ENCODE measurements at regions not wholly inside any gene's neighbourhood (a gene's known extent, or its start where the extent isn't known, plus 50 kb on each side); places are given as distances from the start of the nearest gene placed in this dataset.

DNA sequence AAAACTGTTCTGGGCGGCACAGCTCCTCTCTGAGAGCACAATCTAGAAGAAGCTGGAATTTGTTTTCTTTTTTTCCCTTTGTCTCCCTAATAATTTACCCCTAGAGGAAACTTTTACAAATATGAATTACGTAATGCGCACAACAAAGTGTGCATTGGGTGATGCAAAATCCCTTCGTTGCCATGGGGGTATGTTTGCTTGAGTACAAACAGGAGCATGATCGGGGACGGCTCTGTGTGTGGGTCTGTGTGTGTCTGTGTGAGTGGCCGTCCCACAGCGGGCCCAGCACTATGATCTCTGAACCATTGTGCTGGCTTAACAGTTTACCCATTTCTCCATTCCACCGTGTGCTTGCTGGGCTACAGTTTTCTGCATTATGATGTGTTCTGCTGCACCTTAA is 278.2 kb downstream of the CDC5L start:
- no peaks in the 10 kb centered on the region for H3K36me3 Mint-ChIP-seq
- no peaks in the 10 kb centered on the region for H3K36me3 ChIP-seq (ENCODE audit: insufficient read depth, low read length)
- CTCF ChIA-PET, result interaction anchor here (1.4 kb wide), 1 partner anchor 10 kb away, joined by 6 read pairs; no protein-coding TSS in a partner anchor

DNA sequence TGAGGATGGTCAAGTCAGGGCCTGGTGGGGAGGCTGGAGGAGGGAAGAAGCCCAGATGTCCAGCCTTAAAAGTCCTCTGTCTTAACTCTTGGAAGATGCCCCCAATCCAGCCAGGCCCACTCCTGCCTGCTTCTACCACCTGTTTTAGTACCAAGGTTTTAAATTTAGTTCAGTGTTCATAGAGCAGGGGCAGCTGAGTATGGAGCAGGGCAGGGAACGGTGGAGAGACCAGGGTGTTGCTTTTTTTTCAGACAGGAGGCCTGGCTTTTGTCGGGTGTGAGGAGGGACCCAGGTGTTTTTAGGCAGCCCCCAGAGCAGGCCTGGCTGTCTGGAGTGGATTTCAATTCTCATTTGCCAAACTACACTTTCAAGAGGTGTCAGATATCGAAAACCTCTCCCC is 278.8 kb downstream of the CDC5L start:
- Mint-ChIP-seq H3K4me1 (no peaks in the 10 kb centered on the region), H3K36me3 (no peaks in the 10 kb centered on the region), H3K27ac (no peak overlapping the region), H3K4me3 (no peak overlapping the region), H3K9me3 (no peaks in the 10 kb centered on the region), H3K27me3 (peaks cover 4 to 8% of the 10 kb centered on the region in 2 donors)
- Histone ChIP-seq H3K4me1 (ENCODE audit: insufficient read depth, low read length) (no peaks in the 10 kb centered on the region), H3K27me3 (ENCODE audit: insufficient read depth, low read length, poor library complexity, severe bottlenecking) (no peaks in the 10 kb centered on the region), H3K36me3 (ENCODE audit: insufficient read depth, low read length) (no peaks in the 10 kb centered on the region), H3K9me3 (ENCODE audit: low read length) (no peaks in the 10 kb centered on the region), H3K27ac (ENCODE audit: low read depth, low read length) (no peak overlapping the region), H3K4me3 (ENCODE audit: low read length) (no peak overlapping the region)
- ChIA-PET CTCF (interaction anchor here (1.3 kb wide), 1 partner anchor 1048 kb away, joined by 4 read pairs; no protein-coding TSS in a partner anchor), POLR2A (no interaction called here)
- no peak for DNase-seq

More for the DNA sequence above, 278.2 kb downstream of the CDC5L start:
- no peak for DNase-seq
- Mint-ChIP-seq H3K27ac (no peak overlapping the region), H3K4me3 (no peak overlapping the region), H3K27me3 (peaks cover 4 to 6% of the 10 kb centered on the region in 2 donors), H3K4me1 (no peaks in the 10 kb centered on the region), H3K9me3 (no peaks in the 10 kb centered on the region)
- POLR2A ChIA-PET, result no interaction called here
- Histone ChIP-seq H3K27me3 (ENCODE audit: insufficient read depth, low read length, poor library complexity, severe bottlenecking) (no peaks in the 10 kb centered on the region), H3K27ac (ENCODE audit: low read depth, low read length) (no peak overlapping the region), H3K4me1 (ENCODE audit: insufficient read depth, low read length) (no peaks in the 10 kb centered on the region), H3K9me3 (ENCODE audit: low read length) (no peaks in the 10 kb centered on the region), H3K4me3 (ENCODE audit: low read length) (no peak overlapping the region)

DNA sequence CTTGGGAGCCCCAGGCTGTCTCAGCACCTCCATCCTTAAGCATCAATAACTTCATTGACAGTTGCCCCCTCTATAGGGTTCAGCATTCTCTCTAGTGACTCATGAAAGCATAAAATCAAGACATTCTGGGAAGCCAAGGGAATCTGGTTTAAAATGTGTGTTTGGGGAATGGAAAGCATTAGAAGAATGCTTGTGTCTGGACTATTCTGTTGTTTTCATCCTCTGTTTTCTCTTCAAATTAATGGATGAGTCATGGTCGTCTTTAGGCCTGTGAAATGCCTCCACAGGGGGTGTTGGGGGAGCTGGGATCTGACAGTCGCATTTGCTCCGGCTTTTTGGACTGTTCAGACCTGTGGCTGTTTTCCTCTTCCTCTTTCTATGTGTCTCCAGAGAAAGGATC is 279.7 kb downstream of the CDC5L start:
- POLR2A ChIA-PET, result no interaction called here
- Mint-ChIP-seq H3K36me3 (no peaks in the 10 kb centered on the region), H3K4me1 (no peaks in the 10 kb centered on the region), H3K4me3 (no peak overlapping the region), H3K27ac (peak overlapping the region in 1 of 8 donors; percentile 11), H3K9me3 (no peaks in the 10 kb centered on the region), H3K27me3 (peaks cover 8 to 9% of the 10 kb centered on the region in 2 donors)
- CTCF ChIA-PET, result interaction anchor here (0.9 to 1.3 kb wide), 2 partner anchors 12 to 1047 kb away, joined by 4 to 5 read pairs; no protein-coding TSS in a partner anchor
- H3K27me3 ChIP-seq (ENCODE audit: insufficient read depth, low read length, poor library complexity, severe bottlenecking), result no peaks in the 10 kb centered on the region
- no peak overlapping the region for H3K4me3 ChIP-seq (ENCODE audit: low read length)
- H3K4me1 ChIP-seq (ENCODE audit: insufficient read depth, low read length), result no peaks in the 10 kb centered on the region
- no peak overlapping the region for H3K27ac ChIP-seq (ENCODE audit: low read depth, low read length)
- no peaks in the 10 kb centered on the region for H3K36me3 ChIP-seq (ENCODE audit: insufficient read depth, low read length)
- no peak for DNase-seq
- no peaks in the 10 kb centered on the region for H3K9me3 ChIP-seq (ENCODE audit: low read length)

DNA sequence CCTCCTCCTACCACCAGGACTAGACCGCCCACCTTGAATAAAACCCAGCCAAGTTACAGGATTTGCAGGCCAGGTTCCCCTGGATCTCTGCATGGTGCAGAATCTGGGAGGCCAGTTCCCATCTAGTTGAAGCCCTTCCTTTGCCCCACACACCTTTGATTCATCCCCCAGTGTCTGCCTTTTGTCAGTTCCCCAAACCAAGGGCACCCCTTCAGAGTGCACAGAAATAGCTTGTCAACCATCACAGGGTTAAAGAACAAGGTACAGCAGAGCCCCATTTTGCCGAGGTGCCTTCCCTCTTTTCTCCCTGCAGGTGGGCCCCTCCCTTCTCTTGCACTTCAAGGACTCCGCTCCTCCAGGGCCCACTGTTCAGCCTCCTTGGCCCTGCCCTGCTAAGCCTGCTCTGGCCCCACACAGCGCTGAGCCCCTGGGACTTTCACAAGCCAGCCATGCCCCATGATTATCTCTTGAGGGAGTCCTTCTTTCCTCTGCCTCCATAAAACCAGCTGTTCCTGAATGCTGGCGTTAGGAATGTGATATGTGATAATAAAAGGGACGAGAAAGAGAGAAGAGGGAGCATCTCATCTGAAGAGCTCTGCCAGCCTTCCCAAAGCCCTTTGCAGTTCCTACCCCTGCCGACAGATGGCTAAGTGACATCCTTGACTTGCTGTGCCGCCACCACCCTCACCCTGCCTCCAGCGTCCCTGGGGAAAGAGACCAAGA is 280.3 kb downstream of the CDC5L start:
- POLR2A ChIA-PET, result no interaction called here

DNA sequence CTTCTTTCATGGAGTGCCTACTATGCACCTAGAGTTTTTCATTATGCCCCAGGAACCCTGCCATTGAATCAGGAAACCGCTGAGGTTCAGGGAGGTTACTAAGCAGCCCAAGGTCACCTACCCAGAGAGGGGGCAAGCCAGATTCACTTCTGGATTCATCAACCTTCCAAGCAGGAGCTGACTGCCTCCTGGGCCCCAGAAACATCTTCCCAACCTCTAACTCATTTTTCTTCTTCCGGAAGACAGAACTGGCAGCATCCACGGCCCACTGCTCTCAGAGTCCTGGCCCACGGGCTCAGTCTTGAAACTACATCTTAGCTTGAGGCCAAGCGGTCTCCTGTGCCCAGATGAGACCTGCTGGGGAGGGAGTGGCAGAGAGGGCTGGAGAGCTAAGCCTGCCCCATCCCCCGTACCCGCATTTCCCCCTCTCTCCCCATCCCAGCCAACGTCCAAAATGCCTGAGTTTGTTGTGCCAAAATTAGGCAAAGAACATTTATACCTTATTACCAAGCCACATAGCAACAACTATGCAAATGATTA is 281.0 kb downstream of the CDC5L start:
- Mint-ChIP-seq H3K27me3 (peaks cover 10 to 18% of the 10 kb centered on the region in 2 donors), H3K9me3 (no peaks in the 10 kb centered on the region), H3K4me1 (no peaks in the 10 kb centered on the region), H3K27ac (peak overlapping the region in 1 of 8 donors; percentile 11), H3K36me3 (no peaks in the 10 kb centered on the region), H3K4me3 (no peak overlapping the region)
- no peaks in the 10 kb centered on the region for H3K27me3 ChIP-seq (ENCODE audit: insufficient read depth, low read length, poor library complexity, severe bottlenecking)
- H3K27ac ChIP-seq (ENCODE audit: low read depth, low read length), result no peak overlapping the region
- H3K9me3 ChIP-seq (ENCODE audit: low read length), result no peaks in the 10 kb centered on the region
- no peaks in the 10 kb centered on the region for H3K4me1 ChIP-seq (ENCODE audit: insufficient read depth, low read length)
- CTCF ChIA-PET, result interaction anchor here (0.9 to 1.0 kb wide), 2 partner anchors 11 to 12 kb away, joined by 4 read pairs; no protein-coding TSS in a partner anchor
- H3K36me3 ChIP-seq (ENCODE audit: insufficient read depth, low read length), result no peaks in the 10 kb centered on the region
- no peak overlapping the region for H3K4me3 ChIP-seq (ENCODE audit: low read length)
- no peak for DNase-seq
- POLR2A ChIA-PET, result no interaction called here

More for the DNA sequence above, 280.3 kb downstream of the CDC5L start:
- no peaks in the 10 kb centered on the region for H3K27me3 ChIP-seq (ENCODE audit: insufficient read depth, low read length, poor library complexity, severe bottlenecking)
- no peak overlapping the region for H3K27ac ChIP-seq (ENCODE audit: low read depth, low read length)
- H3K4me1 Mint-ChIP-seq, result no peaks in the 10 kb centered on the region
- H3K36me3 Mint-ChIP-seq, result no peaks in the 10 kb centered on the region
- peak in 1 of 5 donors; percentile 4 for DNase-seq
- no peaks in the 10 kb centered on the region for H3K9me3 ChIP-seq (ENCODE audit: low read length)
- H3K27ac Mint-ChIP-seq, result no peak overlapping the region
- no peaks in the 10 kb centered on the region for H3K4me1 ChIP-seq (ENCODE audit: insufficient read depth, low read length)
- no peak overlapping the region for H3K4me3 Mint-ChIP-seq
- CTCF ChIA-PET, result interaction anchor here (0.9 to 1.0 kb wide), 2 partner anchors 10 to 12 kb away, joined by 4 read pairs; no protein-coding TSS in a partner anchor
- H3K27me3 Mint-ChIP-seq, result peaks cover 8 to 13% of the 10 kb centered on the region in 2 donors
- no peaks in the 10 kb centered on the region for H3K9me3 Mint-ChIP-seq
- no peaks in the 10 kb centered on the region for H3K36me3 ChIP-seq (ENCODE audit: insufficient read depth, low read length)
- H3K4me3 ChIP-seq (ENCODE audit: low read length), result no peak overlapping the region

DNA sequence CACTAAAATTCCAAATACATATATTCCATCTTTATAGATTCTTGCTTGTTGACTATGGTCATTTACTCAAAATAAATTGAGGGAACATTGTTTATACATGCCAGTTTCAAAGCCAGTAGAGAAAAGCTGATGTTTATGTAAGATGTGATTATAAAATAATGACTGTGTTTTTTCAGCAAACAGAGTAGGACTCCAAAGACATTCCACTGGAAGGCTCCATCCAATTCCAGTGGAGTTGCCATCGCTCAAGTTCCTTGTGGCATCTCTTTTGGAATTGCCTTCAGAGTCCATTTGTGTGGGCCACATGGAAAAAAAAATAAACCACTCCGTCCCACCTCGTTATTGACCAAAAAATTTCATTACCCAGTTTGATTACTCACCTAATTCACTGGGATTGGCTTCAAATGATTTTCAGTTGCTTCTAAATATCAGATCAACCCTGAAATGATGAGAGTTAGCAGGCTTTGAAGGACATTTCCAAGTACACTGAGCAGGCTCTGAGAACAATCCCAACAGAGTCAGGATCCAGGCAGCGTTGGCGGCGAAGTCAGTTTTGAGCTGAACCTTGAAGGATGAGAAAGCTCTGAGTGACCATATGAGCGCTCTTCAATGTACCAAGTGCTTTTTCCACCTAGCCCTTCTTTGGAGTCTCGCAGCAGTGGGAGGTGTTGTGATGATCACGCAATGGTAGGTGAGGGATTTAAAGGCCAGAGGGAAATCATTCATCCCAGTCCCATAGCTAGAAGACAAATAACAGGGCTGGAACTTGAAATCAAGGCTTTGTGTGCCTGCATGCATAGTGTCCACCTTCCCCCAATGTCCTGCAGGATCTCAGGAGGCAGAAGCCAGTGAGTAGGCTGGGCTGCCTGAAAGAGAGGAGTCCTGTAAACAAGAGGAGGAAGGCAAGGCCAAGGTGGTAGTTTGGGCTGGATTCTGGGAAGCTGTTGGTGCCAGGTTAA is 281.7 kb downstream of the CDC5L start:
- H3K9me3 Mint-ChIP-seq, result no peaks in the 10 kb centered on the region
- Histone ChIP-seq H3K4me3 (ENCODE audit: low read length) (no peak overlapping the region), H3K27me3 (ENCODE audit: insufficient read depth, low read length, poor library complexity, severe bottlenecking) (no peaks in the 10 kb centered on the region), H3K9me3 (ENCODE audit: low read length) (no peaks in the 10 kb centered on the region), H3K36me3 (ENCODE audit: insufficient read depth, low read length) (no peaks in the 10 kb centered on the region), H3K27ac (ENCODE audit: low read depth, low read length) (no peak overlapping the region), H3K4me1 (ENCODE audit: insufficient read depth, low read length) (no peaks in the 10 kb centered on the region)
- H3K27ac Mint-ChIP-seq, result no peak overlapping the region
- H3K36me3 Mint-ChIP-seq, result no peaks in the 10 kb centered on the region
- H3K4me1 Mint-ChIP-seq, result no peaks in the 10 kb centered on the region
- peaks cover 10 to 19% of the 10 kb centered on the region in 2 donors for H3K27me3 Mint-ChIP-seq
- ChIA-PET POLR2A (no interaction called here), CTCF (no interaction called here)
- DNase-seq, result no peak
- H3K4me3 Mint-ChIP-seq, result no peak overlapping the region

DNA sequence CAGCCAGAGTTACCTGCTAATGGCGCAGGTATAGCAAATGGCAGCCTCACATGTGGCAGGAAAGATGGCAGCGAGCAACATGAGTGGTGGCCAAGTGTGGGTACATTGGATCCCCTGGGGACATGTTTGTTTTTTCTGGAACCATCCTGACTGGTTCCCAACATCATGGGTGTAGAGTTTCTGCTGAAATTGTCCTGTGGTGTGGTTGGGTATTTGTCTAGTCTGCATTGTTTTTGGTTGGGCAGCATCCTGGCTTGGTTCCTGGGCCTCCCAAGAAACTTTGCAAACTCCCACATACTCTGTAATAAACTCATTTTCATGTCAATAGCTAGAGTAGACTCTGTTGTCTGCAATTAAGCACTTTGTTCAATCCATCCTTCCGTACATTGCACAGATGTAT is 282.6 kb downstream of the CDC5L start:
- Mint-ChIP-seq H3K9me3 (no peaks in the 10 kb centered on the region), H3K4me1 (no peaks in the 10 kb centered on the region), H3K4me3 (no peak overlapping the region), H3K27ac (no peak overlapping the region), H3K36me3 (no peaks in the 10 kb centered on the region), H3K27me3 (peaks cover 10 to 19% of the 10 kb centered on the region in 2 donors)
- Histone ChIP-seq H3K9me3 (ENCODE audit: low read length) (no peaks in the 10 kb centered on the region), H3K4me3 (ENCODE audit: low read length) (no peak overlapping the region), H3K4me1 (ENCODE audit: insufficient read depth, low read length) (no peaks in the 10 kb centered on the region), H3K36me3 (ENCODE audit: insufficient read depth, low read length) (no peaks in the 10 kb centered on the region), H3K27ac (ENCODE audit: low read depth, low read length) (no peak overlapping the region), H3K27me3 (ENCODE audit: insufficient read depth, low read length, poor library complexity, severe bottlenecking) (no peaks in the 10 kb centered on the region)
- ChIA-PET POLR2A (no interaction called here), CTCF (no interaction called here)
- DNase-seq, result no peak

DNA sequence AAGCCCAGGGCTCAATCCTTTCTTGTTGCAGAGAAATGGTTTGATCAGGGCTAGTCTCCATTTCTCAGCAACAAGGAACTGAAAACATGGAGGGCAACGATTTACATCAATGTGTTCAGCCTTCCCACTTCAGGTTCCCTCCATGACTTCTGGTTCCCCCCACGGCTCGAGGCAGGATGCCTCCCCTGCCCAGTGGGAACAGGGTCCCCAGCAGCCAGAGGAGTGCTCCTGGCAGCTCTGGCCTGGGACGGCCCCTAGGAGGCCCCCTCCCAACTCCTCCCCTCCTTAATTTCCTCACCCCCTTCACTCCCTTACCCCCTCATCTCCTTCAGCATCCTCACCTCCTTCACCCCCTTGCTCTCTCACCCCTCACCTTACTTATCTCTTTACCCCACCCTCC is 283.8 kb downstream of the CDC5L start:
- Mint-ChIP-seq H3K9me3 (no peaks in the 10 kb centered on the region), H3K4me1 (no peaks in the 10 kb centered on the region), H3K27ac (no peak overlapping the region), H3K4me3 (no peak overlapping the region), H3K36me3 (no peaks in the 10 kb centered on the region), H3K27me3 (peaks cover 10 to 23% of the 10 kb centered on the region in 2 donors)
- Histone ChIP-seq H3K9me3 (ENCODE audit: low read length) (no peaks in the 10 kb centered on the region), H3K4me3 (ENCODE audit: low read length) (no peak overlapping the region), H3K27ac (ENCODE audit: low read depth, low read length) (no peak overlapping the region), H3K27me3 (ENCODE audit: insufficient read depth, low read length, poor library complexity, severe bottlenecking) (no peaks in the 10 kb centered on the region), H3K4me1 (ENCODE audit: insufficient read depth, low read length) (no peaks in the 10 kb centered on the region), H3K36me3 (ENCODE audit: insufficient read depth, low read length) (no peaks in the 10 kb centered on the region)
- no peak for DNase-seq
- ChIA-PET CTCF (no interaction called here), POLR2A (no interaction called here)
